HCT116 (cell line): ENCODE measurements at regions not wholly inside any gene's neighbourhood (a gene's known extent, or its start where the extent isn't known, plus 50 kb on each side); places are given as distances from the start of the nearest gene placed in this dataset.

Experiments used
- ATAC-seq: fragments of 200-7000 bp; cut with Tn5 transposase; 2 replicates; pipeline ENCODE4 v1.9.1; 2020; ENCODE audit warnings: mild to moderate bottlenecking, moderate library complexity
- BruUV-seq: library from RNA; stranded (reverse); fragments of 400-500 nt; replicated peaks from 2 replicates; lab custom pipeline; 2021; lab: Mats Ljungman, UMichigan
- CTCF ChIA-PET: fragments of 300-600 bp; sonication (Branson Sonifier 250); formaldehyde crosslinking; loops from one replicate; lab custom pipeline; 2021; ENCODE audit warnings: antibody characterized with exemption; lab: Charles Lee
- POLR2A ChIA-PET: fragments of 300-600, 350-600 bp; sonication (Branson Sonifier 250); formaldehyde crosslinking; loops from one replicate; lab custom pipeline; 2021; ENCODE audit warnings: antibody characterized with exemption; lab: Charles Lee
- RAD21 ChIA-PET, 2 experiments: fragments of 300-600 bp; sonication (Branson Sonifier 250); formaldehyde crosslinking; loops; one replicate each; lab custom pipeline; 2023; ENCODE audit warnings: low total read pairs in 2 of 2; ENCODE audit not compliant: uncharacterized antibody in 2 of 2, unreplicated experiment in 2 of 2, low non-redundant PET in 1 of 2; lab: Charles Lee
- DNase-seq: peaks from one replicate; pipeline ENCODE4 v3.0.0-alpha.2; 2010; ENCODE audit warnings: low read depth, low spot score
- H2AFZ ChIP-seq: fragments of 200-600 bp; shearing (Covaris generic), sonication (generic); 2 replicates; pipeline ENCODE4 v1.6.1; 2017; ENCODE audit warnings: low read depth, mixed run types, mixed read lengths, antibody characterized with exemption, low read length; ENCODE audit not compliant: poor library complexity, severe bottlenecking
- H3K27ac ChIP-seq: 2 replicates; pipeline ENCODE4 v1.5.1; 2012; ENCODE audit warnings: low read depth, low read length
- H3K27me3 ChIP-seq: fragments of 200-600 bp; sonication (generic); 2 replicates; pipeline ENCODE4 v1.6.1; 2016; ENCODE audit warnings: mixed run types, low read length, mixed read lengths; ENCODE audit not compliant: insufficient read depth
- H3K36me3 ChIP-seq, 2 experiments: fragments of 200-500 bp in 1 of 2; fragments of 200-600 bp in 1 of 2; sonication (Bioruptor generic) in 1 of 2; sonication (generic) in 1 of 2; 2 replicates each; pipeline versions ENCODE4 v1.5.1 to v1.6.1; 2014 to 2016; ENCODE audit warnings: low read length in 2 of 2, inconsistent platforms in 1 of 2, mixed read lengths in 1 of 2, mixed run types in 1 of 2; ENCODE audit not compliant: insufficient read depth in 2 of 2, control insufficient read depth in 1 of 2
- H3K4me1 ChIP-seq, 2 experiments: fragments of 200-600 bp in 1 of 2; sonication (generic) in 1 of 2; 2 replicates each; pipeline versions ENCODE4 v1.5.1 to v1.6.1; 2012 to 2017; ENCODE audit warnings: low read length in 2 of 2, inconsistent platforms in 1 of 2, mild to moderate bottlenecking in 1 of 2, mixed read lengths in 1 of 2, mixed run types in 1 of 2, moderate library complexity in 1 of 2; ENCODE audit not compliant: insufficient read depth in 2 of 2, control insufficient read depth in 1 of 2
- H3K4me2 ChIP-seq: fragments of 200-600 bp; sonication (generic); 2 replicates; pipeline ENCODE4 v1.6.1; 2017; ENCODE audit warnings: mixed run types, low read length, mixed read lengths
- H3K4me3 ChIP-seq, 2 experiments: fragments of 200-600 bp in 1 of 2; sonication (generic) in 1 of 2; replicated peaks in 1 of 2; 2 replicates each; pipeline ENCODE4 v1.5.1; 2011 to 2016; ENCODE audit warnings: low read length in 2 of 2, control low read depth in 1 of 2, low read depth in 1 of 2, mild to moderate bottlenecking in 1 of 2, mixed read lengths in 1 of 2, mixed run types in 1 of 2
- H3K79me2 ChIP-seq: fragments of 200-600 bp; sonication (generic); 2 replicates; pipeline ENCODE4 v1.6.1; 2017; ENCODE audit warnings: mild to moderate bottlenecking, mixed run types, low read length, moderate library complexity, mixed read lengths; ENCODE audit not compliant: insufficient read depth
- H3K9ac ChIP-seq: fragments of 200-600 bp; sonication (generic); 2 replicates; pipeline ENCODE4 v1.6.1; 2016; ENCODE audit warnings: low read length, mixed read lengths
- H3K9me2 ChIP-seq: fragments of 200-600 bp; sonication (generic), shearing (Covaris generic); 2 replicates; pipeline ENCODE4 v1.6.1; 2017; ENCODE audit warnings: mixed run types, mild to moderate bottlenecking, moderate library complexity; ENCODE audit not compliant: insufficient read depth
- H3K9me3 ChIP-seq, 2 experiments: fragments of 200-500 bp in 1 of 2; fragments of 200-600 bp in 1 of 2; sonication (Bioruptor generic) in 1 of 2; sonication (generic) in 1 of 2; 2 replicates each; pipeline ENCODE4 v1.6.1; 2014 to 2017; ENCODE audit warnings: low read length in 2 of 2, mixed read lengths in 2 of 2, inconsistent platforms in 1 of 2, low read depth in 1 of 2, mild to moderate bottlenecking in 1 of 2, mixed run types in 1 of 2, moderate library complexity in 1 of 2; ENCODE audit not compliant: control insufficient read depth in 1 of 2, insufficient read depth in 1 of 2
- H4K20me1 ChIP-seq: fragments of 200-600 bp; sonication (generic), shearing (Covaris generic); 2 replicates; pipeline ENCODE4 v1.6.1; 2017; ENCODE audit warnings: mixed run types, mild to moderate bottlenecking, moderate library complexity; ENCODE audit not compliant: insufficient read depth
- CBX3 ChIP-seq: IDR thresholded peaks from 2 replicates; pipeline ENCODE4 v1.6.1; 2012; ENCODE audit warnings: low read depth
- CTCF ChIP-seq, 3 experiments: fragments of 200-600 bp in 1 of 3; sonication (generic) in 1 of 3; IDR thresholded peaks in 2 of 3; conservative IDR thresholded peaks in 1 of 3; 2 replicates each; pipeline ENCODE4 v1.5.1; 2012 to 2017; ENCODE audit warnings: low read depth in 2 of 3, low read length in 2 of 3, antibody characterized with exemption in 1 of 3, borderline replicate concordance in 1 of 3, control low read depth in 1 of 3, mild to moderate bottlenecking in 1 of 3, mixed read lengths in 1 of 3, mixed run types in 1 of 3, moderate library complexity in 1 of 3; ENCODE audit not compliant: insufficient read depth in 1 of 3
- POLR2A ChIP-seq: IDR thresholded peaks from 2 replicates; pipeline ENCODE4 v1.7.0; 2011; ENCODE audit warnings: borderline replicate concordance; ENCODE audit not compliant: insufficient read depth, insufficient read length; ENCODE audit errors: extremely low read depth
- POLR2AphosphoS5 ChIP-seq: IDR thresholded peaks from 2 replicates; pipeline ENCODE4 v1.6.1; 2011; ENCODE audit warnings: mild to moderate bottlenecking, low read depth, low read length, moderate library complexity
- RAD21 ChIP-seq: IDR thresholded peaks from 2 replicates; pipeline ENCODE4 v1.6.1; 2012; ENCODE audit warnings: low read depth, mild to moderate bottlenecking
- SRF ChIP-seq: IDR thresholded peaks from 2 replicates; pipeline ENCODE4 v1.6.1; 2012; ENCODE audit warnings: low read depth
- TCF7L2 ChIP-seq: IDR thresholded peaks from 2 replicates; pipeline ENCODE4 v1.7.0; 2011; ENCODE audit warnings: borderline replicate concordance, inconsistent platforms; ENCODE audit not compliant: insufficient read depth, insufficient read length; ENCODE audit errors: extremely low read depth
- YY1 ChIP-seq: IDR thresholded peaks from 2 replicates; pipeline ENCODE4 v1.6.1; 2011; ENCODE audit warnings: low read length, low read depth, moderate library complexity, mild to moderate bottlenecking; ENCODE audit not compliant: insufficient replicate concordance; ENCODE audit errors: extremely low read depth
- ZBTB33 ChIP-seq: IDR thresholded peaks from 2 replicates; pipeline ENCODE4 v1.6.1; 2011; ENCODE audit warnings: mild to moderate bottlenecking, low read length, moderate library complexity; ENCODE audit not compliant: insufficient replicate concordance; ENCODE audit errors: extremely low read depth
- intact Hi-C: fragments of 100-400 bp; cut with micrococcal nuclease; formaldehyde crosslinking; loops from 2 replicates; pipeline ENCODE4 v1.10.0; 2022
- TF ChIP-seq, protein P1 (sequence below): IDR thresholded peaks from 2 replicates; pipeline ENCODE4 v1.6.1; 2012

- no peak for TF ChIP-seq TCF7L2
- TF ChIP-seq ZBTB33: no peak
- TF ChIP-seq, protein P1, sequence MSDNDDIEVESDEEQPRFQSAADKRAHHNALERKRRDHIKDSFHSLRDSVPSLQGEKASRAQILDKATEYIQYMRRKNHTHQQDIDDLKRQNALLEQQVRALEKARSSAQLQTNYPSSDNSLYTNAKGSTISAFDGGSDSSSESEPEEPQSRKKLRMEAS: no peak
- TF ChIP-seq, all 23 proteins: peak for 0
Observed at GRCh38 chr12:74018849-74019248, 518.8 kb upstream of the ATXN7L3B start (continued).

DNA sequence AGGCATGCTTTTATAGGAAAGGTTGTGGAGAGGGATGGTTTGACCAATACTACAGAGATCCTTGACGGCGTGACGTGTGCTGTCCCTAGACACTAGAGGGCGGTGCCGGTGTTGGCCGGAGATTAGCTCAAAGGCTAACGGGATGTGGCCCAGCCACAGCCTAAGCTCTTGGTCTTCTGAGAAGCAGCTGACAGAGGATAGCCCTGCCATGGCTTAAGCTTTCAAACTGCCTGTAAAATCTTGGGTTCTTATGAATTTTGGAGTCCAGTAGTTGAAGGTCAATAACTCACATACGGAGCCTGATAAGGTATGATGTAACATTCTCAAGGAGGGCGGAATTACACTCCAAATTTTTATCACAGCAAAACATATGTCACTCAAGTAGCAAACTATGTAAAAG lies 515.7 kb upstream of the ATXN7L3B start:
- Histone ChIP-seq H3K4me1 (peaks cover 0 to 3% of the 10 kb centered on the region in 2 experiments; a peak in 2 of 4 replicates), H3K9ac (no peak overlapping the region), H3K4me2 (peak overlapping the region; percentile 29), H3K9me3 (no peaks in the 10 kb centered on the region), H4K20me1 (no peaks in the 10 kb centered on the region), H3K36me3 (no peaks in the 10 kb centered on the region), H3K9me2 (no peaks in the 10 kb centered on the region), H2AFZ (peak overlapping the region; percentile 85), H3K79me2 (no peaks in the 10 kb centered on the region), H3K4me3 (no peak overlapping the region), H3K27me3 (no peaks in the 10 kb centered on the region), H3K27ac (no peak overlapping the region)
- no TSS peak for BruUV-seq
- peak; percentile 100 for ATAC-seq
- ChIA-PET RAD21 (interaction anchor here in 1 of 2 experiments (0.9 kb wide), 1 partner anchor 394 kb away, joined by 5 read pairs; no protein-coding TSS in a partner anchor), POLR2A (no interaction called here), CTCF (interaction anchor here (0.6 to 1.5 kb wide), 9 partner anchors 10 to 625 kb away, joined by 3 to 7 read pairs (median 3); no protein-coding TSS in a partner anchor)
- intact Hi-C loops: loop anchor here (2.0 to 10.0 kb wide), 3 partner anchors 293 to 1675 kb away; no protein-coding TSS in a partner anchor
- TF ChIP-seq CBX3 (peak; percentile 78; the same call in 1 of the 2 replicates), POLR2AphosphoS5 (no peak), YY1 (no peak), CTCF (IDR thresholded peaks at IDR 0.05 in 2 of 3, conservative IDR thresholded peaks at IDR 0.05 in 1 of 3; ENCODE audit: borderline replicate concordance in 1 of 3, insufficient read depth in 1 of 3, low read depth in 2 of 3, low read length in 2 of 3) (peak; percentile 49 to 79 (median 77); a peak in 5 of 6 replicates), POLR2A (no peak), RAD21 (peak; percentile 75), SRF (no peak)
- TF ChIP-seq, protein P1: peak; percentile 21; the same call in 1 of the 2 replicates
- peak; percentile 68 for DNase-seq
